ENCODE measurements at regions not wholly inside any gene's neighbourhood (a gene's known extent, or its start where the extent isn't known, plus 50 kb on each side); places are given as distances from the start of the nearest gene placed in this dataset.

- no peak overlapping the region for H2BK15ac ChIP-seq (ENCODE audit: low read depth, low read length)
- H2AFZ ChIP-seq (ENCODE audit: low read length) = no peak overlapping the region
- no peak overlapping the region for H2BK20ac ChIP-seq (ENCODE audit: low read depth, low read length, poor library complexity, severe bottlenecking)
- no peaks in the 10 kb centered on the region; the same call in 1 of the 2 replicates for H3K4me1 ChIP-seq (ENCODE audit: insufficient read depth, low read length)
- H3K4me2 ChIP-seq (ENCODE audit: insufficient read depth, insufficient read length, low read length) = no peak overlapping the region
- no peaks in the 10 kb centered on the region for H3K9me3 ChIP-seq (ENCODE audit: control insufficient read depth, low read depth, low read length)
- H3K9me3 Mint-ChIP-seq = no peaks in the 10 kb centered on the region; a peak in 2 of 5 replicates
- H3K4me1 Mint-ChIP-seq = peaks cover 7 to 12% of the 10 kb centered on the region in 2 experiments
- H3K23me2 ChIP-seq (ENCODE audit: insufficient read length, low read depth, low read length, poor library complexity, severe bottlenecking) = no peaks in the 10 kb centered on the region
- no peak overlapping the region for H4K8ac ChIP-seq (replicated peaks; ENCODE audit: insufficient read length, low read depth, low read length)
- H4K20me1 ChIP-seq (ENCODE audit: control insufficient read depth, insufficient read depth, insufficient read length) = no peaks in the 10 kb centered on the region
- H3K4ac ChIP-seq (ENCODE audit: low read depth, low read length) = no peak overlapping the region
- TF ChIP-seq CTCF (conservative IDR thresholded peaks at IDR 0.05) = no peak
- H3K27ac Mint-ChIP-seq = no peak overlapping the region
- no peaks in the 10 kb centered on the region for H3K36me3 Mint-ChIP-seq (ENCODE audit: insufficient read depth in 1 of 3, low read depth in 3 of 3)
- no peak overlapping the region for H3K56ac ChIP-seq (ENCODE audit: insufficient read length, low read depth, low read length)
- H3T11ph ChIP-seq (ENCODE audit: low read length) = no peak overlapping the region
- no peak overlapping the region for H3K27ac ChIP-seq (ENCODE audit: insufficient read length, low read depth, low read length)
- peaks cover 65% of the 10 kb centered on the region for H3K27me3 Mint-ChIP-seq (ENCODE audit: low read depth)
- H2BK5ac ChIP-seq (ENCODE audit: insufficient read length, low read length) = no peak overlapping the region
- H3K9ac ChIP-seq (ENCODE audit: extremely low read depth, insufficient read length, low read length) = no peak overlapping the region
- no peak overlapping the region for H3K23ac ChIP-seq (ENCODE audit: insufficient read length, low read depth, low read length)
- no peak overlapping the region for H3K4me3 Mint-ChIP-seq
- no peak for DNase-seq
- H2AK5ac ChIP-seq (ENCODE audit: insufficient read length, low read length) = no peak overlapping the region
- H2BK12ac ChIP-seq (ENCODE audit: insufficient read length, low read depth, low read length) = no peak overlapping the region
- H4K5ac ChIP-seq (ENCODE audit: insufficient read length, low read depth, low read length) = no peak overlapping the region
- no peak overlapping the region for H3K14ac ChIP-seq (ENCODE audit: insufficient read depth, low read length)
- H3K27me3 ChIP-seq (ENCODE audit: insufficient read depth, low read length) = peaks cover 7% of the 10 kb centered on the region; the same call in 1 of the 2 replicates
- H3K79me2 ChIP-seq (ENCODE audit: insufficient read depth, low read length) = no peaks in the 10 kb centered on the region
- no peak overlapping the region for H2BK120ac ChIP-seq (ENCODE audit: low read depth, low read length, poor library complexity, severe bottlenecking)
- H3K18ac ChIP-seq (ENCODE audit: insufficient read length, low read depth, low read length) = no peak overlapping the region
- no peak overlapping the region for H4K91ac ChIP-seq (ENCODE audit: insufficient read length, low read depth, low read length)
- no peaks in the 10 kb centered on the region for H3K79me1 ChIP-seq (ENCODE audit: insufficient read depth, low read depth, low read length, poor library complexity, severe bottlenecking)
- whole genome bisulfite sequencing (ENCODE audit: extremely low coverage, insufficient read length, low lambda C conversion rate) = no CpG with 5 or more reads among the region's 3 CpGs
Observed at GRCh38 chr4:14225688-14226207, 598.2 kb upstream of the BOD1L1 start.

All from H9 (cell line).